OCI-LY7 (cell line): ENCODE measurements at regions not wholly inside any gene's neighbourhood (a gene's known extent, or its start where the extent isn't known, plus 50 kb on each side); places are given as distances from the start of the nearest gene placed in this dataset.

Experiments
- CTCF ChIP-seq: fragments of 200-600 bp; sonication (generic); conservative IDR thresholded peaks from 2 replicates; pipeline ENCODE4 v1.5.1; 2014; ENCODE audit warnings: mild to moderate bottlenecking, antibody characterized with exemption, low read length, moderate library complexity, mixed read lengths
- EZH2phosphoT487 ChIP-seq: fragments of 200-600 bp; sonication (generic); IDR thresholded peaks from 2 replicates; pipeline ENCODE4 v1.6.1; 2018; ENCODE audit warnings: low read depth, borderline replicate concordance, mild to moderate bottlenecking, mixed run types, antibody characterized with exemption, low read length, moderate library complexity, mixed read lengths

- TF ChIP-seq CTCF (no peak), EZH2phosphoT487 (no peak)
Measured at GRCh38 chr6:140775061-140775460, 1357.7 kb upstream of the GJE1 start.
